Skeletal muscle cell (primary cell): ENCODE measurements at regions not wholly inside any gene's neighbourhood (a gene's known extent, or its start where the extent isn't known, plus 50 kb on each side); places are given as distances from the start of the nearest gene placed in this dataset.

Experiments
- DNase-seq: peaks from one replicate; pipeline ENCODE4 v3.0.0-alpha.2; 2010; ENCODE audit warnings: low read depth
- H3K4me3 ChIP-seq: 2 replicates; pipeline ENCODE4 v1.5.1; 2011; ENCODE audit warnings: low read depth, mild to moderate bottlenecking, control low read depth, low read length, moderate library complexity

GRCh38 chr9:107154766-107155165, 128.3 kb upstream of the RAD23B start:
- no peak for DNase-seq
- H3K4me3 ChIP-seq: no peak overlapping the region

DNA sequence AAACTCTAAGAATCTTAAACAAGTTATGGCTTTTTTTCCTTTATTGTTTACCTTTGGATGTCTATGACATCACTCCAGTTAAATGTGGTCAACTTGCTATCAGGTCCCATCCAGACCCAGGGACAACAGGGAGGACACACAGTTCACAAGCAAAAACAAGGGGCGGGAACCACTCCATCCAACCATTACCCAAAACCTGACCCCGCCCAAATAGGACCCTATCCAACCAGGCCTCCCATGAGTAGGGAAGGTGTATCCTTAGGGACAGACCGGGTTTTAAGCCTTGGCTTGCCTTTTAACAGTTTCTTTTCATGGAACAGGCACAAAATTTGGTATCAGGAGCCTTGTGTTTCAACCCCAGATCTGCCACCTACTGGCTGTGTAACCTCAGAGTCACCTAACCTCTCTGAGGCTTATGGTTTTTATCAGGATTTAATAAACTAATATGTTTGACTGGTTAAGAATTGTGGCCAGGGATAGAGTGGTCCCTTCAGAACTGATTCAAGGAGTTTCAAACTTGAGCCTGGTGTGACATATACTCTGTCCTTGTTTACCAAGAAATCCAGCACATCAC, 127.7 kb upstream of the RAD23B start:
- no peak for DNase-seq
- H3K4me3 ChIP-seq: no peak overlapping the region

GRCh38 chr9:107158321-107158720, 124.8 kb upstream of the RAD23B start:
- no peak overlapping the region for H3K4me3 ChIP-seq
- no peak for DNase-seq

GRCh38 chr9:107161338-107161737, 121.7 kb upstream of the RAD23B start:
- H3K4me3 ChIP-seq: no peak overlapping the region
- DNase-seq: no peak

GRCh38 chr9:107163370-107163769, 119.7 kb upstream of the RAD23B start:
- no peak for DNase-seq
- no peak overlapping the region for H3K4me3 ChIP-seq

DNA sequence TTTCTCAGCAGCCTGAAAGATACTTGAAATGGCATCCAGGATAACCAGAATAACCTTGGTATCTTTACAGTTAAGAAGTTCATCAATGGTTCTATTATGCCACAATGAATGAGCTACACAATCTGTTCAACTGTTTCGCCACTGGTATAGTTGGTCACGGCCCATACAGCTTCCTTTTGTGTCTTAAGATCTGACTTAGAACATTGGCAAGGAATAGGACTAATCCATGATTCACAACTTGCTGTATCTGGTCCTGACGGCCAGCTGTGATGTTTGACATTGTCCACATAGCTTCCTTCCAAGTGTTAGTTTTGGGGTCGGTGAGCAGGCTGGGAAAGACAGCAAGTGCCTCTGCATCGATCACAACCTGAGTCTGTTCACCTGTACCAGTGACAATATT, 113.3 kb upstream of the RAD23B start:
- H3K4me3 ChIP-seq: no peak overlapping the region
- DNase-seq: no peak

DNA sequence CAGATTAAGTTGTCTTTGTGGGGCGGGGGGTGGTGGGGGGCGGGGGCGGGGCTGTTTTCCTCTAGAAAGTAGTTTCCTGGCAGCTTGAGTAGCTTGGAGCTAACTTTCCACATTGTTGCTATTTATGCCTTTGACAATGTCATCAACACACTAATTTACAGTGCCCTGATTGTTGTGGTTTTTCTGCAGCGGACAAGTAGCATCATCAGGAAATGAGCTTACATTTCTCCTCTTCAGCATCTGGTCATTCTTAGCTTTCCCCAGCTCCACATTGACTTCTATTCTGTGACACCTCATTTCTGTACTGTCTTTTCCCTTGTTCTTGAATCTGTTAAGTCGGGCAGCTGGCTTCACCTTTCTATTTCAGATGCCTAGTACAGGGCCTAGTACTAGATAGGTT, 112.3 kb upstream of the RAD23B start:
- DNase-seq: no peak
- no peak overlapping the region for H3K4me3 ChIP-seq

- DNase-seq: peak; percentile 35
- no peak overlapping the region for H3K4me3 ChIP-seq
Measured at GRCh38 chr9:107172160-107172978, 110.7 kb upstream of the RAD23B start.

GRCh38 chr9:107172979-107173347, 110.1 kb upstream of the RAD23B start:
- no peak for DNase-seq
- no peak overlapping the region for H3K4me3 ChIP-seq

DNA sequence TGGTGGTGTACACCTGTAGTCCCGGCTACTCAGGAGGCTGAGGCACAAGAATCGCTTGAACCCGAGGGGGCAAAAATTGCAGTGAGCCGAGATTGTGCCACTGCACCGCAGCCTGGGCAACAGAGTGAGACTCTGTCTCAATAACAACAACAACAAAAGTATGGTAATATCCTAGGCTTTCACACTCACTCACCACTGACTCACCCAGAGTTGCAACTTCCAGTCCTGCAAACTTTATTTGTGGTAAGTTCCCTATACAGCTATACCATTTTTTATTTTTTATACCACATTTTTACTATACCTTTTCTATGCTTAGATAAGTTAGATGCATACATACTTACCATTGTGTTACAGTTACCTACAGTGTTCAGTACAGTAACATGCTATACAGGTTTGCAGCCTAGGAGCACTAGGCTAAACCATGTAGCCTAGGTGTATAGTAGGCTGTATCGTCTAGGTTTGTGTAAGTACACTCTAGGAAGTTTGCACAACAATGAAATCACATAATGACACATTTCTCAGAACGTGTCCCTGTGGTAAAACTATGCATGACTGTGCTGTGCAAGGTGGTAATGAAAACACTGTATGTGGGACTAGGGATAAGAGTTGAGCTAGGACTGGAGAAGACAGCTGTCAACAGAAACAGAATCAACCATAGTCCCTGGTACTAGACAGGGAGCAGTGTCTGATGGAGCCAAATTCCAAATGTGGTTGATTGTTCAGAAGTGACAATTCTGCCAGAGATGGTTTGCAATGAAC, 109.5 kb upstream of the RAD23B start:
- no peak for DNase-seq
- H3K4me3 ChIP-seq: no peak overlapping the region

DNA sequence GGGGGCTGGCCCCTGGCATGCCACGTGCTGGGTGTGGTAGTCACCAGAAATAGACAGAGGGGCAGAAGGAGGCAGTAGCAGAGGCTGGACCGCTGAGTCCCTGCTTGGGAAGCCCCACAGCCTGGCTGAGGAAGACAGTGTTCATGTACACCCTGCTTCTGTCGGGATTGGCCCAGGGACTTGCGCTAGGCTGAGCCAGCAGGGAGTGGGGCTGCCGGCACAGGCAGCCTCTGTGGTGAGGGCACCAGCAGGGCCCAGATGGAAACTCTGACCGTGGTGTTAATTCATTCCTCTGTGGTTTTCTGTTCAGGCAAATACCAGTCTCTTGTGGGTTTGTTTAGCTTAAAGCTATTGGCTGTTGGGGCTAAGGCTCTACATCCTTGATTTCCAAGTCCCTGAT, 108.6 kb upstream of the RAD23B start:
- no peak overlapping the region for H3K4me3 ChIP-seq
- DNase-seq: no peak

- DNase-seq: no peak
- H3K4me3 ChIP-seq: no peak overlapping the region
Measured at GRCh38 chr9:107175041-107175440, 108.0 kb upstream of the RAD23B start.

DNA sequence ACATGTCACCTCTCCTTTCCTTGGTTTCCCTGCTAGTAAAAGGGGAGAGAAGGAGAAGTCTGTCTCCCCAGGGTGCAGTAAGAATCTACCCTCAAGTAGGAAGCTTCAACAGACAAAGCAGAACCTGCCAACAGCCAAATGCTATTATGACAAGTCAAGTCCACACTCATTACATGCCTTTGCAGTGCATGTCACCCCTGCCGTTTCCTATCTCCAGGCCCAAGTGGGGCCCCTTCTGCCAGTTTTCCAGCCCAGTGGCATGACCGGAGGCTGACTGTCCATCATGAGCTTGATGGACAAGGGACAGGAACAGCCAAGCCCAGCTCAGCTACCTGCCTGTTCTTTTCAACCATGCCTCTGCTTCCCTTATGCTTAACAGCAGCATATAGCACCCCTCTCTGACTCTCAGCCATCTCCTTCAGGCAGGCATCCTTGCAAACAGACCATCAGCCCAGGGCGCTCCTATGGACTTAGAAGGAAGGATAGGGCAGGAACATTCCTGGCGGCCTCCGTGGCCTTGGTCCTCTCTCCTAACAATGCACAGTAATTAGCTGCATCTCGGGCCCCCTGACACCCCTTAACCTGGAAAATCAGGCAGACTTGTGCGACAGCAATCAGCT, 107.2 kb upstream of the RAD23B start:
- H3K4me3 ChIP-seq: no peak overlapping the region
- no peak for DNase-seq

- peak; percentile 93 for DNase-seq
- H3K4me3 ChIP-seq: no peak overlapping the region
Measured at GRCh38 chr9:107176436-107177151, 106.5 kb upstream of the RAD23B start.

DNA sequence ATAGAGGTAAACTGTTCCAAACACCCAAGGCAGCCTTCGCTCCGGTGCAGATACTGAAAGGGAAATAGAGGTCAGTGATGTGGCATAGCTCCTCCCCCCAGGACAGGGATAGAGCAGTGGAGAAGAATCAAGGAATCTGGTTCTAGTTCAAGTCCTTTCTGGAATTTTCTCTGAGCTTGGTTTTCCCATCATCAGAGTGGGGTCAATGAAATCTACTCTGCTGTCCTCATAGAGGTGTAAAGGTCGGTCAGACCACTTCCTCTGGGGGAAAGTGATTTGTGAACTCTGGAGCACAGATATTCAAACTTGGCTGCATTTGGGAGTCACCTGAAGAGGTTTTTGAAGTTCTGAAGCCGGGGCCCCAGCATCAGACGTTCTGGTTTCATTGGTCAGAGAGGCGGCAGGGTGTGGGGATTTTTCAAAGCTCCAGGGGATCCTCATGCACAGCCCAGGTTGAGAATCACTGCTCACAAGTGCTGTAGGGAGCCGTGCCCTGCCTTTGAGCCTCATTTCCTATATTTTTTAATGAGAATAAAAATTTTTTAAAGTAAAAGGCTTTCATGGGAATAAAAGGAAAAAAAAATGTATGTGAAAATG, 105.7 kb upstream of the RAD23B start:
- DNase-seq: no peak
- H3K4me3 ChIP-seq: no peak overlapping the region

GRCh38 chr9:107177857-107178256, 105.2 kb upstream of the RAD23B start:
- H3K4me3 ChIP-seq: no peak overlapping the region
- DNase-seq: no peak

- no peak overlapping the region for H3K4me3 ChIP-seq
- DNase-seq: no peak
Measured at GRCh38 chr9:107178293-107178692, 104.8 kb upstream of the RAD23B start.

GRCh38 chr9:107180206-107180605, 102.9 kb upstream of the RAD23B start:
- no peak for DNase-seq

GRCh38 chr9:107183176-107183575, 99.9 kb upstream of the RAD23B start:
- no peak for DNase-seq
- no peak overlapping the region for H3K4me3 ChIP-seq

More at GRCh38 chr9:107180206-107180605, 102.9 kb upstream of the RAD23B start:
- H3K4me3 ChIP-seq: no peak overlapping the region
